IPS DF 4.7 (cell line): ENCODE measurements at regions not wholly inside any gene's neighbourhood (a gene's known extent, or its start where the extent isn't known, plus 50 kb on each side); places are given as distances from the start of the nearest gene placed in this dataset.
"Not testable (repeated sequence)": the region's sequence is repeated elsewhere in the genome, so short reads cannot be mapped to it uniquely, and the experiment has no call there.

ENCODE experiments used
- DNase-seq: peaks from one replicate; pipeline ENCODE4 v3.0.0-alpha.2; 2013; ENCODE audit warnings: low spot score; ENCODE audit errors: extremely low read depth

DNA sequence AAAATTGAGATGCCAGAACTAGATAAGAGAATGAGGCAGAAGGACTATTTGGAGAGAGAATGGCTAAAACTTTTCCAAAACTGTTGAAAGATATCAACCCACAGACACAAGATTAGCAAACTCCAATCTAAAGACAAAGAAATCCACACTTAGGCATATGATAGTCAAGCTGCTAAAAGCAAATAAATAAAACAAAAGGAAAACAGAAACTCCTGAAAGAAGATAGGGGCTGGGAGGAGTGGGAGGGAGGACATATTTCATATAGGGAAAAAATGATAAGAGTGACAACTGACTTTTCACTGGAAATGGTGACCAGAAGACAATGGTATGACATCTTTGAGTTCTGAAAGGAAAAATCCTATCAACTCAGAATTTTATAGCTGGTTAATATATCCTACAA is 105.4 kb upstream of the ADO start:
- DNase-seq = no peak

DNA sequence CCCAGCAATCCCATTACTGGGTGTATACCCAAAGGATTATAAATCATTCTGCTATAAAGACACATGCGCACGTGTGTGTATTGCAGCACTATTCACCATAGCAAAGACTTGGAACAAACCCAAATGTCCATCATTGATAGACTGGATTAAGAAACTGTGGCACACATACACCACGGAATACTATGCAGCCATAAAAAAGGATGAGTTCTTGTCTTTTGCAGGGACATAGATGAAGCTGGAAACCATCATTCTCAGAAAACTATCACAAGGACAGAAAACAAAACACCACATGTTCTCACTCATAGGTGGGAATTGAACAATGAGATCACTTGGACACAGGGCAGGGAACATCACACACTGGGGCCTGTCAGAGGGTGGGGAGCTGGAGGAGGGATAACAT is 100.4 kb upstream of the ADO start:
- DNase-seq = not testable (repeated sequence)

DNA sequence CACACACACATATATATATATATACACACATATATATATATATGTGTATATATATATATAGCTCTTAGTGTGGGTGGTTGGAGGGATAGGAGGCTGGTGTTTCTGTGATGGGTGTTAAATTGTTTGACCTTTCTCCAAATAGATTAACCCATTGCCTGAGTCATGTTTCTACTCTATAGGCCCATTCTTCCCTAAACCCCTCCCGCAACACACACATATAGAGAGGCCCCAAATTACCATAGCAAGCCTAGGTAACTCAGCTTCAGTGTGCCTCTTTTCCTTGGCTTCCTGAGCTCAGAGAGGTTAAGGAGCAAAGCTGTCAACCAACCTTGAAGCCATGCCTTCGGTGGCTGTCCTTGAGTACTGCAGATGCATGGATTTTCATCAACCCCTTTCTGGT is 98.7 kb upstream of the ADO start:
- DNase-seq = no peak

DNA sequence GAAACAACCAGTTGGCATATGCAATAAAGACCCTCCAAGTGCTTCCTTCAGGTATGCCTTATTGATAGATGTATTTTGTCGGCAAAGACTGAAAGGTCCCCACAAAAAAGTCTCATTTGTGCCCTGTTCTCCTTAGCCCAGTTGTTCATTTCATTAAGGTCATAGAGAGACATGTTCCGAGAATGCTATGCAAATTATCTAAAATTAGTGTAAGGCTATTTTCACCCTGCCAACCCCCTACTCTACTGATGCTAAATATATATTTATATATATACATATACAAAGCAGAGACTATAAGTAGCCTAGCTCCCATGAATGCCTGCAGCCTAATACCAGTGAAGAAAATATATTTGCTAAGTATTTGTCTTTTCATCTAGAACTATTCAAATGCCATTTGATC is 96.7 kb upstream of the ADO start:
- no peak for DNase-seq

DNA sequence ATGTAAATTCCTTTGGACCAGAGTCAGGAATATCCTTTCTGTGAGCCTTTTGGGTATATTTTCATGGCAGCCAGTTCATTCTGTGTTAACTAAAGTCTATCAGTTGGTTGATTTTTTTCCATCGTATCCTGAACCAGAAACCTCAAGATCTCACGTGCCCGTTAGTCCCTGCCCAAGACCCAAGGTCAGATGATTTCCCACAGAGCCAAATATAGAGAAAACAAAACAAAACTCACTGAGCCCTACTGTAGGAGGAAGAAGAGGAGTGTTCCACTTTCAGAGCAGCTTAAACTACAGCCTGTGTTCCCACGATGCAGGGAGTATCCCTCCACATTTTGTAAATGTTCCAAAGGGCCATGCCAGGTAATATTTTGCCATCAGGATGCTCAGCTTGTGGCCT is 96.0 kb upstream of the ADO start:
- DNase-seq = no peak

DNA sequence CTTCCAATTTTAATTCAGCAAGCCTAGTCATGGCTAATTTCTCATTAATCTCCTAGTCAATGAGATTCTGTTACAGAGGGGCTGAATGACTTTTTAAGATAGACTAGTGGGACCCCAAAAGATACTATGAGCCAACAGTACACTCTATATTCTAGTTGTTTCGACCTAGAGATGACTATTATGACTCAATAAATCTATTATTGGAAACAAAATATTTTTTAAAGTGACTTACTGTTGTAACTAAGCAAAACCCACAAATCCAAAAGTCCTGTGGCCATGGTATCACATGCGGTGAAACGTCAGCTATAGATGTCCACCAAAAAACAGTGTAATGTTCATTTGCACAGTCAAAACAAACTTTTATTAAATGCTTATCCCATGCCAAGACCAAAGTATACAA is 95.3 kb upstream of the ADO start:
- DNase-seq = no peak

DNA sequence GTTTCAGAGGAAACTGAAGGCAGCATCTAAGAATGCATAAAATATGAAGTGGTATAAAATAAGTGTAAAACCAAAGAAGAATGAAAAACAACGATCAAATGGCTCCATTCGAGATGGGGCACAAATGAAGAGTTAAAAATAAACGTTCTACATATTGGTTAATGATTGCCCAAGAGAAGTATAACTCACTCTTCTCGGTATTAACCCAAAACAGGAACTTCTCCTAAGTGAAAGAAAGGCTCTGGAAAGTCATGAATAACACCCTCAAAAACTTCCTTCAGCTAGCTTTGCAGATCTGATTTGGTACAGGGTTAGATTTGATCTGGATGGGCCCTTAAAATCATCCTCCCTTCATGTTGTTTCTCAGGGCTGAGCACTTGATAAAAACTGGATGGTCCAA is 94.3 kb upstream of the ADO start:
- no peak for DNase-seq

DNA sequence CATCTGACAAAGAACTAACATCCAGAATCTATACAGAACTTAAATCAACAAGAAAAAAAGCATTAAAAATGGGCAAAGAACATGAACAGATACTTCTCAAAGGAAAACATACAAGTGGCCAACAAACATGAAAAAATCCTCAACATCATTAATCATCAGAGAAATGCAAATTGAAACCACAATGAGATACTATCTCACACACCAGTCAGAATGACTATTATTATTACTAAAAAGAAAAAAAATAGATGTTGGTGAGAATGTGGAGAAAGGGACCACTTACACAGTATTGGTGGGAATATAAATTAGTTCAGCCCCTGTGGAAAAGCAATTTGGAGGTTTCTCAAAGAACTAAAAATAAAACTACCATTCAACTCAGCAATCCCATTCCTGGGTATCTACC is 89.1 kb upstream of the ADO start:
- DNase-seq = no peak

DNA sequence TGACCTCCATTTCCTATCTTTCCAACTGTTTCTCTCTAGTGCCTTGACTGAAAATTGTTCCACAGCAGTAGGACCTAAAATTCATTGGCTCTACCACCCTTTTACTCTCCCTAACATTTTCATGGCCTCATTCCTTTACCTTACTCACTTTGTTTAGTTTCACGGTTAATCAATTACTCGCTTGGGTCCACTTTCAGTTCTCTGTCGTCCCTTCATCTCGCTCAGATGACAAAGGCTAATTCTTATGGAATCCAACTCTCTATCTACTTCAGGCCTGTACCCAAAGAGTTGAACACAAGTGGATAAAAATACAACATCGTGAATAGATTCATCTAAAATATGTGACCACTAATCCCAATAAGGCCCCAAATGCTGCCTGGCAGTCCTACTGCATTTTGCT is 85.9 kb upstream of the ADO start:
- DNase-seq = no peak

DNA sequence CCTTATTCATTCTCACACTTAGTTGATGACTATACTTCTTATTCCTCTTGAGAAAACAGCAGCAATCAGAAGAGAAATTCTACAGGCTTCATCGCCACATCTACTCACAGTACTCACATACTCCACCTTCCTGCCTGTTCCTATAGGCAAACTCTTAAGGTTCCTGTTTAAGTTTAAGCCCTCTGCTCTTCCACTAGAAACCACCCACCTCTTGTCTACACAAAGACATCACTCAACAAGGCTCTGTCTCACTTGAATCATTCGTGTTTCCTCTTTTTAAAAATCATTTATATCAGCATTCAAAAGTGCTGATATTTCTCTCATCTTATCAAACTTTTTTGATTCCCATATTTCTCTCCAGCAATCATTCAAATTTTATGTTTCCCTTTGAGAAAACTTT is 85.5 kb upstream of the ADO start:
- DNase-seq = no peak

DNA sequence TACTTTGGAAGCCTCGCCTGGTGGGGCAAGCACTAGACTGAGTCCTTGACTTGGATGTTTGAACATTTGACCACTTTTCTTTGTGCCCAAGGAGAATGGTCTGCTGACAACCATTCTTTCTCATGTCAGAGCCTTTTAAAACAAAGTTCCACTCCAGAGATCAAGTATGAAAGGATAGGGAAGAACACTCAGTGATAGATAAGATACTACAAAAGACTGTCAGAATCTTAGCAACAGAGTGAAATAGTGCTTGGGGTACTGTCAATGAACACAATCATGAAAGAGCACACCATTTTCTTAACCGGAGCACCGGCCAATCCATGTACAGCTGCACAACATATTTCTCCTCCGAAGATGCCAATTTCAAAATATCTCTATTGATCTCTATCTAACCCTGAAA is 82.8 kb upstream of the ADO start:
- DNase-seq = no peak

DNA sequence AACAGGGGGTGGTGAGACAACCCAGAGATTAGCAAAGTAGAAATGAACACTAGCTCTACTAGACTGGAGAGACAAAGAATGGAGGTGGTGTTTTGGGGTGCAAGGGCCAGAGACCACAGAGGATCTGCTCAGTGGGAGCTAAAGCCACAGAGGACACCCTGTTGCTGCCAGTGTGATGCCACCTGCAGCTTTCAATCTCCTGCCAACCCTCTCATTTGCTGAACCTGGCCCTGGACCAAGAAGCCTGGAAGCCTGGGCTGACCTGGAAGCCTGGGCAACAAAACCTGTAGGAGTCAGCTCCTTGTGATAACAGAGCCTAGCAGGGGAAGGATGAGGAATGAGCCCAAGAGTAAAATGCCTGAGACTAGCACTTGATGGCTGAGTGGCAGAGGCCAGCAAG is 81.1 kb upstream of the ADO start:
- no peak for DNase-seq

DNA sequence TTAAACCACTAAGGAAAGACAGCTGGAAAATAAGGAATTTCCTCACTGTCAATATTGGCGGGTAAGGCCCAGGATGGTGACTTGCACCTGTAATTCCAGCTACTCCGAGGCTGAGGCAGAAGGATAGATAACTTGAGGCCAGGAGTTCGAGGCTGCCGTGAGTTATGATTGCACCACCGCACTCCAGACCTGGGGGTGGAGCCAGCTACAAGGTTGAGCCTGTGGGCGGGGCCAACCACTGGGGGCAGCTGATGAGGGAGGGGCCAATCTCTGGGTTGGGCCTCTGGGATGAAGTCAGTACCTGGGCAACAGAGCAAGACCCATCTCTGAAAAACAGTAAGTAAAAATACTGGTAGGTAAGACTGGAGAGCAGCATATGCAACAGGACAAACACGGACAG is 80.1 kb upstream of the ADO start:
- no peak for DNase-seq

DNA sequence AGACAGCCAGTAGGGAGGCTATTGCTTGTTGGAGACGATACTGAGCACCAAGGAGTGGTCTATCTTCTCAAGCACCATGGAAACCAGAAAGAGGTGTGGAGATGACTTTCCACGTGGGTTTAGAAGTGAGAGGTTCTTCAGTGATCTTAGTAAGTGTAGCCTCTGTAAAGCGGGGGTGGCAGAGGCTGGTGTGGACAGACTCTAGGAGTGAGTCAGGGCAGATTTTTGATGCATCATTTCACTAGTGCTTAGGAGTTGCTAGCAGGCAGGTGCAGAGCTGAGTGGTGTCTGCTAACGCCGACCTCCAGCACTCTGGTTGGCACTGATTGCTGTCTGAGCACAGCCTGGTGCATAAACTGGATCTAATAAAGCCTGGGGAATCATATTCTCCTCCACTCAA is 78.4 kb upstream of the ADO start:
- no peak for DNase-seq

DNA sequence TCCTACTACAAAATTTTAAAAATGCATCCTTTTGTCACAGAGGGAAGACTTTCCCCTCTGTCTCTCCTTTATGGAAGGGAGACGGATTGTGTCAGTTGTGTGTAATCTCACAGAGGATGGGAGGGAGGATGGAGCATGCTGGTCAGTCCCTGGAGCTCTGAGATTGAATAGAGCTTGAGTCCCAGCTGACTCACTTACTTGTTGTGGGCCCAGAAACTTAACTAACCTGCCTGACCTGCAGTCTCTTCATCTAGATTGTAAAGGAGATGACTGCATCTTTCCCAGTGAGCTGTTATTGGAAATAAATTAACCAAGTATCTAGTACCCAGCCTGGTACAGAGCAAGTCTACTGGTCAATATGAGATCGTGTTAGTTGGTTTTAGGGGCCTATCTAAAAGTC is 77.9 kb upstream of the ADO start:
- DNase-seq = no peak

DNA sequence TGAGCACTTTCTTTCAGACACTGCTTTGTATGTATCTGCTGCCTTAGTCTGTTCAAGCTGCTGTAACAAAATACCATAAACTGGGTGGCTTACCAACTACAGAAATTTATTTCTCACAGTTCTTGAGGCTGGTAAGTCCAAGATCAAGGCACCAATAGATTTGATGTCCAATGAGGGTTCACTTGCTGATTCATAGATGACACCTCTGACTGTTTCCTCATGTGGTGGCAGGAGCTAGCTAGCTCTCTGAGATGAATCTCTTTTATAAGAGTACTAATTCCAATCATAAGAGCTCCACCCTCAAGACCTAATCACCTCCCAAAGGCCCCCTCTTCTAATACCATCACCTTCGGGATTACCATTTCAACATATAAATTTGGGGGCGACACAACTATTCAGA is 76.6 kb upstream of the ADO start:
- DNase-seq = no peak

DNA sequence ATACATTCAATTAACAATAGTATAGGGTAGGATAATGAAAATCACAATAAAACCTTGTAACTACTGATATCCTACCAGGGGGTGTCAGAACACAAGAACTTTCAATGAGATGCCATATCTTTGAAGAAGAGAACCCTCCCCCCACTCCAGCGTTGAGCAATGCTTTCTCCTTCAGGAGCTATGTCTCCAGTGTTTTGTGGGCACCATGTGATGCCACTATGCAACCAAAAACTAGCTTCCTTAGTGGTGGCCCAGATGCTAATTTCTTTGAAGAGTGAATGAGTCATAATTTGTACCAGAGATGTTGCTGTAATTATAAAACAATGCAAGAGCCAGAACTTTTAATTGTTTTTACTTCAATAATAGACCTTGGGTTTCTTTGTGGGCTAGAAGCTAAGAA is 76.0 kb upstream of the ADO start:
- no peak for DNase-seq

DNA sequence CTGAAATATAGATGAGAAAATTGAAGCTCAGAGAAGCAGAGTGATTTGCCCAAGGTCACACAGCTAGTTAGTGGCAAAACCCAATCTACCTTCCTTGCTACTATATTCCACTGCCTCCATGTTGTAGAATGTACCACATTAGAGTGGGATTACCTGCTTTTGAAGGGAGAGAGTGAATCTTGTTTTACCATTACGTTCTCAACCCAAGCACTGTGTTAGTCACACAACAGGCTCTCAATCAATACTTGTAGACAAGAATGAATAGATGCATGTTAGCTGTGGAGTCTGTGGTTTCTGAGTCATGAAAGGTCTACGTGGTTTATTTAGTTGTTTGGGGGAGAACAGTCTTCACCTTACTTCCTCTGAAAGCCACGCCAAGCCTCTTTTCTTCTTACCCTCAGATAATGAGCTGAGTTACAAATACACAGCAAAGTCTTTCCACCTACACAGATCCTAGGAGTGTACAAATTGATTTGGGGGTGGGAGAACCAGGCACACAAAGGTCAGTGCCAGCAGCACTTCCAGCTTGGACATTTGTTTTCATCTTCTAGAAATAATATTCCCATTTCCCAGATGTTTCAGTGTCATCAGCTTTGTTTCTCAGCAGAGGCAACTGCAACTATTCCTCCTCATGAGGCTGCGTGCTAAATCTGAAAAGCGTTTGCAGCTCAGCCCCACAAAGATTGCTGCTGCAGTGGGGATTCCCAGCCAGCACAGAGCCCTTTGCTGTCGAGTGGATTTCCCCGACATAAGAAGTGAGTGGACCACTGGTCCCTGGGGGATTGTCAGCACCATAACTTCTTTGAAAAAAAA is 71.5 kb upstream of the ADO start:
- no peak for DNase-seq

DNA sequence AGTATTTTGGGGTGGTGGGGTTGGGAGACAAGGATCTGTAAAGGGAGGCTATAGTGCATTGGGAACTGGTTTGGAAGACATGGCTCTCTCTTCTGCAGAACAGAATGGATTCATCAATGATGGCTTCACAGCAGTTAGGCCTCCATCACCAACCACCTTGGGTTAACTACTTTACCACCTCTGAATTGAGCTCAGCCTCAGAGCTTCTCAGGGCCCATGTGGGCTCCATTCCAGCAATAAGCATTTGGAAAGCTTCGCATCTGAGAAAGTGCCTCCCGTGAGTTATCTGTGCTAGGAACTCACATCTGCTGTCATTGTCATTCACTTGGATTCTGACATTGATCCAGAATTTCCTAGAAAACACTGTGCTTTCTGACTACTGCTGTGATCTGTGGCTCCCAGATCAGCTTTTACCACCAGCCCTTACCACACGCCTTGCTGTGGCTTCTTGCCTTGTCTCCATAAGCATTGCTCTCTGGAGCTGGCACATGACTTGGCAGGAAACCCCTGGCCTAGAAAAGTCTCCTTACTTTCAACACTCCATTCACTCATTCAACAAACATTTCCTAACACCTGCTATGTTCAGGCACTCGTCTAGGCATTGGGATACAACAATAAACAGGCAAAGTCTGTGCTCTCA is 70.7 kb upstream of the ADO start:
- no peak for DNase-seq

DNA sequence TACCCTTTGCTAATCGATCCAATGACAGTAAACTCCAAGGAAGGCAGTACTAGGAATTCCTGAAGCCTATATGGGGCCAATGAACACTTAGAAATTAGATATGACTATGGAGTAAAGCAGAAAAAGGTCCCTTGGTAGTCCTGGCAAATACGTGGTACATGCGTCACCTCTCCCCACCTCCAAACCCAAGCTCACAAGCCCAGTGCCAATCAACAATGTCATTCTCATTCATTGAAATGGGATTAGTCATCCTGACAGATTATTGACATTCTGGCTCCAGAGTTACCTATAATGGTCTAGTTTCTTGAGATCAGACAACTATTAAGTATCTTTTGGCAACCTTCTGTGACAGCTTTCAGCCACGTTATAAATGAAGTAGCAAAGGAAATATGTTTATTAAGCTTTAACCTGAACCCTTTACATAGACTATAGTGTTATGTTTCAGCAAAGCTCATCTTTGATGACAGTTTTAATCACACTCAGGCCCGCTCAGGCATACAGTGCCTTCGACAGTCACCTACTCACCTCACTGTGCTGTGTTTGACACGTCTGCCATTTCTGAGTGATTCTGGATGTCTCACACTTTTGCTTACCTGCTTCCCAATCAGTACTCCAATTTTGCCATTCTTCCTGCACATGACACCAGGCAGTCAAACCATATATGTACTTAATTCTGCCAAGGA is 69.6 kb upstream of the ADO start:
- no peak for DNase-seq

DNA sequence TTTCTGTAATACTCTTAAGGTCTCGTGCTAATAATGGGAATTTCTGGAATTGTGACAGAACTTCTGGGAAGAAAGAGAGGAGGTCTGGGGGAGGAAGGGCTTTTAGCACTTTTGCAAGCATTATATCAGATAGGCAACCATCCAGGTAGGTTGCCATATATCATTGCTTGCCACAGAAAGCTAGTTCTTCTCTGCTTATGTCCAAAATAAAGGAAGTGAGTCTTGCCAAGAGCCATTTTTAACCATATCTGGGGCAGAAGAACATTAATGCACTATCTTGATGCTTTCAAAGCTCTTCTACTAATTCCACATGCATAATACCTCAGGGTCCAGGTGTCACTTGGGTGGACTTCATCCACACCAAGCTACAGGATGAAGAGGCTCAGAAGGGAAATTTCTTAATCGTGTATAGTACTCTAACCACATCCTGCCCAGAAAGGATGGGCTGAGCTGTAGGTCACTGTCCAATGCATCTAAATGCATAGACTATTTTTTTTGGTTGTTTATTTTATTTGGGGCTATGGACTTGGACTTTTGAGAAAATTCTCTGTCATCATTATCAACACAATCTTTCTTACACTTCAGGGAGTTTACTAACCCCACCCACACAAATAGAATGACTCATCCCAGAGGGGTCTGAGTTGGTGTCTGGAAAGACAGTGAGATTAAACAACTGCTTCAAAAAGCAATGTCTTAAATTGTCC is 68.9 kb upstream of the ADO start:
- no peak for DNase-seq

DNA sequence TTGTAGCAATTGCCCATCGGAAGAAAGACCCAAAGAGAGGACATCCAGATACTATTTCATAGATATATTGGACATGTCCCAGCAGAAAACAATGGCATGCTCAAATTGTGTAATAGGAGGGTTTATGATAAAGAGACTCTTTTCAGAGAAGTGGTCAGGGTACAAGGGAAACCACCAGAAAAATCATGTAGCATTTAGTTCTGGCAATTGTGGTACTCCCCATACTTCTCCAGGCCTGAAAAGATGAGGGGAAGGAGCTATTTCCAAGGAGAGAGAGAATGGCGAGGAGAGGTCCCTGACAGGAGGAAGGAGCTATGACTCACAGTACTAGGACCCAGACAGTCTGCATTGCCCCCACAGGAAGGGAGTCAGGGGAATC is 68.4 kb upstream of the ADO start:
- DNase-seq = no peak
